Hematopoietic multipotent progenitor cell treated with erythropoietin and hydrocortisone succinate and interleukin-3 and kit ligand, for 15 days (in vitro differentiated cells): ENCODE measurements at regions not wholly inside any gene's neighbourhood (a gene's known extent, or its start where the extent isn't known, plus 50 kb on each side); places are given as distances from the start of the nearest gene placed in this dataset.

ENCODE experiments used
- DNase-seq: peaks from one replicate; pipeline ENCODE4 v3.0.0-alpha.2; 2015; ENCODE audit warnings: low spot score

DNA sequence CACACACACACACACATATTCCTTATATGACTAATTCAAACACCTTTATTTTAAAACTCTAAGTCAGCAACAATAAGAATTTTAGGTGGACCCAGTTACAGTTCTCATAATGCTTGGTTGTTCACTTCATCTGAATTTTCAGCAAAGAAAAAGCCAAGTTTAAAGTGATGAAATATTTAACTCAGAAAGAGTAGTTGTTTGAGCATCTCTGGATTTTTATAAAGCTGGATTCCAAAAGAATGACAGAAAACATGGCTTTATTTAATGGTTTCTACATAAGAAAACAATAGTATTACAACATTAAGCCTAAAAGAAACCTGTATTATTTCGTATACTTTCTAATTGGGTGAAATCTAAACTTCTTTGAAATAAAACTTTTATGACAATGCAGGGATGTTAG, 54.2 kb upstream of the ADAMTS5 start:
- no peak for DNase-seq

DNA sequence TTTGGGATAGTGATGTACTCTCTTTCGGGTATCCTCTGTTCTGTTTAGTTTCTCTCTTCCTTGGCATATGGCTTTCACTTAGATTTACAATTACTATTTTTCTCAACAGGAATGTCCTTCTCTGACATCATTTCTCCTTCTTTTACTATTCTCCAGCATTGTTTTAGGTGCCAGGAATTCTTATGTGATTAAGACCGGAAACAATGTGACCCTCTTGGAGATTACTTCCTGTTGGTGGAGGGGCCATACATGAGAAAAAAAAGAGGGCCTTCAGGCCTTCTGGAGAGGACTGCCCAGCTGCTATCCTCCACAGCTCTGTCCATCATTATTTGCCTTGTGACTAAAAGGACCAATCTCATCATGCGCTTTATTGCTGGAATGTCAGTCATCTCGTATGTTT, 50.4 kb upstream of the ADAMTS5 start:
- no peak for DNase-seq
